T-helper 2 cell treated with Interferon-gamma antibody and Interleukin-4, amounts not matched to agents 100 ng/mL and 5 ng/mL, for 36 hours (primary cell): ENCODE measurements at regions not wholly inside any gene's neighbourhood (a gene's known extent, or its start where the extent isn't known, plus 50 kb on each side); places are given as distances from the start of the nearest gene placed in this dataset.
"Not testable (repeated sequence)": the region's sequence is repeated elsewhere in the genome, so short reads cannot be mapped to it uniquely, and the experiment has no call there.

Source experiments
- intact Hi-C: fragments of 100-400 bp; cut with micrococcal nuclease; formaldehyde crosslinking; loops from one replicate; pipeline ENCODE4 v1.15.1; 2023

GRCh38 chr10:32217216-32217615 lies 129.7 kb downstream of the EPC1 start:
- intact Hi-C loops, result no loop called here

GRCh38 chr10:32213838-32214237 lies 133.1 kb downstream of the EPC1 start:
- intact Hi-C loops, result not testable (repeated sequence)

- intact Hi-C loops, result no loop called here
These were observed 136.0 kb downstream of the EPC1 start for GRCh38 chr10:32211046-32211363.

- intact Hi-C loops, result no loop called here
These were observed 136.5 kb downstream of the EPC1 start for GRCh38 chr10:32210306-32211045.

GRCh38 chr10:32208005-32208404 lies 139.0 kb downstream of the EPC1 start:
- intact Hi-C loops, result loop anchor here (5.0 kb wide), 1 partner anchor 139 kb away; the partner anchor contains the start of gene EPC1

GRCh38 chr10:32207544-32207943 lies 139.4 kb downstream of the EPC1 start:
- intact Hi-C loops, result loop anchor here (1.0 to 5.0 kb wide), 4 partner anchors 16 to 345 kb away; partner anchors contain the start of gene EPC1

GRCh38 chr10:32205670-32206069 lies 141.3 kb downstream of the EPC1 start:
- intact Hi-C loops, result loop anchor here (2.0 to 5.0 kb wide), 2 partner anchors 142 to 343 kb away; partner anchors contain the start of gene EPC1

- intact Hi-C loops, result loop anchor here (5.0 kb wide), 1 partner anchor 143 kb away; the partner anchor contains the start of gene EPC1
These were observed 142.4 kb downstream of the EPC1 start for GRCh38 chr10:32204606-32205005.

GRCh38 chr10:32199714-32200394 lies 143.6 kb upstream of the KIF5B start:
- intact Hi-C loops, result no loop called here

GRCh38 chr10:32197423-32197822 lies 141.2 kb upstream of the KIF5B start:
- intact Hi-C loops, result no loop called here

- intact Hi-C loops, result loop anchor here (1.0 to 2.0 kb wide), 3 partner anchors 16 to 176 kb away; no protein-coding TSS in a partner anchor
These were observed 134.8 kb upstream of the KIF5B start for GRCh38 chr10:32190890-32191491.

- intact Hi-C loops, result loop anchor here (2.0 kb wide), 1 partner anchor 177 kb away; no protein-coding TSS in a partner anchor
These were observed 133.3 kb upstream of the KIF5B start for GRCh38 chr10:32189400-32190084.

GRCh38 chr10:32188601-32189000 lies 132.4 kb upstream of the KIF5B start:
- intact Hi-C loops, result not testable (repeated sequence)

GRCh38 chr10:32187686-32188085 lies 131.5 kb upstream of the KIF5B start:
- intact Hi-C loops, result no loop called here

GRCh38 chr10:32183652-32184051 lies 127.4 kb upstream of the KIF5B start:
- intact Hi-C loops, result not testable (repeated sequence)

- intact Hi-C loops, result no loop called here
These were observed 126.3 kb upstream of the KIF5B start for GRCh38 chr10:32182476-32182875.

- intact Hi-C loops, result no loop called here
These were observed 124.4 kb upstream of the KIF5B start for GRCh38 chr10:32180390-32181280.

GRCh38 chr10:32179836-32180235 lies 123.6 kb upstream of the KIF5B start:
- intact Hi-C loops, result no loop called here

GRCh38 chr10:32177594-32177993 lies 121.4 kb upstream of the KIF5B start:
- intact Hi-C loops, result not testable (repeated sequence)

GRCh38 chr10:32175629-32176028 lies 119.4 kb upstream of the KIF5B start:
- intact Hi-C loops, result no loop called here
